Gastroesophageal sphincter (tissue), 3 donors: ENCODE measurements at regions not wholly inside any gene's neighbourhood (a gene's known extent, or its start where the extent isn't known, plus 50 kb on each side); places are given as distances from the start of the nearest gene placed in this dataset.

Source experiments
- POLR2A ChIP-seq, 2 donors: fragments of 450-650 bp; IDR thresholded peaks; one replicate each; pipeline ENCODE4 v1.6.1; 2017; ENCODE audit warnings: antibody characterized with exemption in 2 of 2, mild to moderate bottlenecking in 2 of 2, moderate library complexity in 1 of 2
- TF ChIP-seq, protein P1 (sequence below), 4 experiments: fragments of 200-600 bp in 2 of 4; fragments of 450-650 bp in 2 of 4; sonication (generic) in 1 of 4; IDR thresholded peaks; one replicate each; pipeline ENCODE4 v1.5.1; 2017 to 2019; ENCODE audit warnings: antibody characterized with exemption in 4 of 4, mild to moderate bottlenecking in 2 of 4, moderate library complexity in 2 of 4

DNA sequence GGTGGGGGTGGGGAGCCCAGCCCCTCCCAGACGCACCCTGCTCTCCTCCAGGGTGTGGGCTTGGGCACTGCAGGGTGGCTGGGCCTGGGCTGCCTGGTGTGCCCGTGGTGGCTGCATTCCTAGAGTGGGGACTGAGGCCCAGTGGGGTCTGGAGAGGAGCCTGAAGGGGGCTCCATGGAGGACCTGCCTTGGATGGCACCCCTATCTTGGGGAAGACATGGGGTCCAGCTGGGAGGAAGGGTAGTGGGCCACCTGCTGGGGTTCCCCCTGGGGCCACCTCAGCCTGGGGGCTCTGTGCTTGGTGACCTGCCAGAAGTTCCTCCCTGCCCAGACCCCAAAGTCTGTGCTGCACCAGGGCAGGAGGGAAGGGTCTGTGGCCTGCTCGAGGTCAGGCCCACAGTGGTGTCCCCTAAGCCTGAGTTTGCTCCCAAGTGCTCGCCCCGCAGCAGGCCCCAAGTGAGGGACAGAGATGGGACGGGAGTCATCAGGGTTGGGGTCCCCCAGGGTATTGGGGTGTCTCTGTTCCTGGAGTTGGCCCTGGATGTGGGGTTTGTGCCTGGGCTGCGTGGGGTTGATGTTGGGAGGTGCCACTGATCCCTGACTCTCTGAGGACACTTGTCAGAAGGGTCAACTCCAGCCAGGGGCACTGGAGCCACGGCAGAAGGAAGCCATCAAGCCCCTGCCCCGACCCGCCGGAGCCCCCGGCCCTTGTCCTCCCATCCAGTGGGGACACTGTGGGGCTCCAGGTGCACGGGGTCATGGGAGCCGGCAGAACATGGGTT is 382.9 kb downstream of the TMEM121 start:
- TF ChIP-seq, protein P1, sequence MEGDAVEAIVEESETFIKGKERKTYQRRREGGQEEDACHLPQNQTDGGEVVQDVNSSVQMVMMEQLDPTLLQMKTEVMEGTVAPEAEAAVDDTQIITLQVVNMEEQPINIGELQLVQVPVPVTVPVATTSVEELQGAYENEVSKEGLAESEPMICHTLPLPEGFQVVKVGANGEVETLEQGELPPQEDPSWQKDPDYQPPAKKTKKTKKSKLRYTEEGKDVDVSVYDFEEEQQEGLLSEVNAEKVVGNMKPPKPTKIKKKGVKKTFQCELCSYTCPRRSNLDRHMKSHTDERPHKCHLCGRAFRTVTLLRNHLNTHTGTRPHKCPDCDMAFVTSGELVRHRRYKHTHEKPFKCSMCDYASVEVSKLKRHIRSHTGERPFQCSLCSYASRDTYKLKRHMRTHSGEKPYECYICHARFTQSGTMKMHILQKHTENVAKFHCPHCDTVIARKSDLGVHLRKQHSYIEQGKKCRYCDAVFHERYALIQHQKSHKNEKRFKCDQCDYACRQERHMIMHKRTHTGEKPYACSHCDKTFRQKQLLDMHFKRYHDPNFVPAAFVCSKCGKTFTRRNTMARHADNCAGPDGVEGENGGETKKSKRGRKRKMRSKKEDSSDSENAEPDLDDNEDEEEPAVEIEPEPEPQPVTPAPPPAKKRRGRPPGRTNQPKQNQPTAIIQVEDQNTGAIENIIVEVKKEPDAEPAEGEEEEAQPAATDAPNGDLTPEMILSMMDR (IDR thresholded peaks at IDR 0.05): no peak
- no peak for TF ChIP-seq POLR2A (IDR thresholded peaks at IDR 0.05)
